Ascending aorta (tissue), 2 donors: ENCODE measurements at regions not wholly inside any gene's neighbourhood (a gene's known extent, or its start where the extent isn't known, plus 50 kb on each side); places are given as distances from the start of the nearest gene placed in this dataset.

Experiments used
- DNase-seq, 2 donors: peaks; one replicate each; pipeline ENCODE4 v3.0.0-alpha.2; 2019; ENCODE audit warnings: low spot score in 2 of 2
- H3K27ac ChIP-seq, 2 donors: fragments of 200-600 bp; sonication (generic); one replicate each; pipeline ENCODE4 v1.5.1; 2016 to 2017; ENCODE audit warnings: mild to moderate bottlenecking in 1 of 2
- H3K27me3 ChIP-seq: fragments of 200-600 bp; sonication (generic); one replicate; pipeline ENCODE4 v1.5.1; 2017
- H3K36me3 ChIP-seq, 2 donors: fragments of 200-600 bp; sonication (generic); one replicate each; pipeline ENCODE4 v1.5.1; 2016
- H3K4me1 ChIP-seq, 2 donors: fragments of 200-600 bp; sonication (generic); one replicate each; pipeline ENCODE4 v1.5.1; 2016 to 2017; ENCODE audit warnings: mild to moderate bottlenecking in 1 of 2
- H3K4me3 ChIP-seq, 2 donors: fragments of 200-600 bp; sonication (generic); one replicate each; pipeline ENCODE4 v1.5.1; 2016 to 2017; ENCODE audit warnings: mild to moderate bottlenecking in 1 of 2
- H3K9me3 ChIP-seq, 2 donors: fragments of 200-600 bp; sonication (generic); one replicate each; pipeline ENCODE4 v1.5.1; 2016
- CTCF ChIP-seq, 3 experiments: fragments of 200-600 bp in 2 of 3; fragments of 450-650 bp in 1 of 3; sonication (generic) in 2 of 3; IDR thresholded peaks; one replicate each; pipeline ENCODE4 v1.5.1; 2016 to 2019; ENCODE audit warnings: antibody characterized with exemption in 3 of 3, mild to moderate bottlenecking in 1 of 3, moderate library complexity in 1 of 3
- intact Hi-C: fragments of 100-400 bp; cut with DNase I; formaldehyde crosslinking; loops from one replicate; pipeline ENCODE4 v1.15.1; 2023

GRCh38 chr14:97413022-97413539, 615.9 kb downstream of the VRK1 start:
- Histone ChIP-seq H3K9me3 (no peaks in the 10 kb centered on the region), H3K27me3 (no peaks in the 10 kb centered on the region), H3K36me3 (no peaks in the 10 kb centered on the region), H3K4me3 (no peak overlapping the region), H3K4me1 (no peaks in the 10 kb centered on the region), H3K27ac (no peak overlapping the region)
- intact Hi-C loops, result no loop called here
- no peak for TF ChIP-seq CTCF (IDR thresholded peaks at IDR 0.05)
- no peak for DNase-seq

- H3K27me3 ChIP-seq, result no peaks in the 10 kb centered on the region
- TF ChIP-seq CTCF (IDR thresholded peaks at IDR 0.05), result no peak
- intact Hi-C loops, result no loop called here
These were observed 617.0 kb downstream of the VRK1 start for GRCh38 chr14:97413966-97414717.

GRCh38 chr14:97414718-97415098, 617.5 kb downstream of the VRK1 start:
- Histone ChIP-seq H3K9me3 (no peaks in the 10 kb centered on the region), H3K27ac (no peak overlapping the region), H3K4me3 (no peak overlapping the region), H3K36me3 (no peaks in the 10 kb centered on the region), H3K4me1 (no peaks in the 10 kb centered on the region), H3K27me3 (no peaks in the 10 kb centered on the region)
- TF ChIP-seq CTCF (IDR thresholded peaks at IDR 0.05), result no peak
- intact Hi-C loops, result no loop called here
- DNase-seq, result no peak

More at GRCh38 chr14:97413966-97414717, 617.0 kb downstream of the VRK1 start:
- no peak for DNase-seq
- Histone ChIP-seq H3K4me3 (no peak overlapping the region), H3K27ac (no peak overlapping the region), H3K9me3 (no peaks in the 10 kb centered on the region), H3K36me3 (no peaks in the 10 kb centered on the region), H3K4me1 (no peaks in the 10 kb centered on the region)

GRCh38 chr14:97415907-97416306, 618.7 kb downstream of the VRK1 start:
- intact Hi-C loops, result no loop called here
- Histone ChIP-seq H3K36me3 (no peaks in the 10 kb centered on the region), H3K27ac (no peak overlapping the region), H3K27me3 (no peaks in the 10 kb centered on the region), H3K4me3 (no peak overlapping the region), H3K9me3 (no peaks in the 10 kb centered on the region), H3K4me1 (no peaks in the 10 kb centered on the region)
- no peak for TF ChIP-seq CTCF (IDR thresholded peaks at IDR 0.05)
- DNase-seq, result no peak

- no peak for TF ChIP-seq CTCF (IDR thresholded peaks at IDR 0.05)
- no peaks in the 10 kb centered on the region for H3K27me3 ChIP-seq
- DNase-seq, result no peak
- intact Hi-C loops, result no loop called here
- no peaks in the 10 kb centered on the region for H3K36me3 ChIP-seq
- H3K4me1 ChIP-seq, result no peaks in the 10 kb centered on the region
- no peak overlapping the region for H3K27ac ChIP-seq
- no peaks in the 10 kb centered on the region for H3K9me3 ChIP-seq
- H3K4me3 ChIP-seq, result no peak overlapping the region
These were observed 619.4 kb downstream of the VRK1 start for GRCh38 chr14:97416550-97416949.
